CD8-positive, alpha-beta memory T cell (primary cell): ENCODE measurements at regions not wholly inside any gene's neighbourhood (a gene's known extent, or its start where the extent isn't known, plus 50 kb on each side); places are given as distances from the start of the nearest gene placed in this dataset.

ENCODE experiments used
- CTCF ChIA-PET: fragments of 350-600 bp; sonication (Branson Sonifier 250); formaldehyde crosslinking; loops from one replicate; lab custom pipeline; 2021; ENCODE audit warnings: antibody characterized with exemption; lab: Charles Lee
- POLR2A ChIA-PET: fragments of 350-600 bp; sonication (Branson Sonifier 250); formaldehyde crosslinking; loops from one replicate; lab custom pipeline; 2021; ENCODE audit warnings: antibody characterized with exemption; lab: Charles Lee
- DNase-seq, 5 donors: peaks; one replicate each; pipeline versions ENCODE4 v3.0.0 to v3.0.0-alpha.2; 2020 to 2022; ENCODE audit warnings: mixed read lengths in 1 of 5
- H3K27ac ChIP-seq: one replicate; pipeline ENCODE4 v1.7.0; 2013; ENCODE audit warnings: low read depth, mild to moderate bottlenecking, low read length, moderate library complexity
- H3K27me3 ChIP-seq: 2 replicates; pipeline ENCODE4 v1.7.0; 2013; ENCODE audit warnings: low read length, mild to moderate bottlenecking; ENCODE audit not compliant: insufficient read depth, poor library complexity, severe bottlenecking
- H3K36me3 ChIP-seq: 2 replicates; pipeline ENCODE4 v1.7.0; 2013; ENCODE audit warnings: mild to moderate bottlenecking, low read length, moderate library complexity; ENCODE audit not compliant: insufficient read depth
- H3K4me1 ChIP-seq: 2 replicates; pipeline ENCODE4 v1.7.0; 2013; ENCODE audit warnings: mild to moderate bottlenecking, low read length, moderate library complexity; ENCODE audit not compliant: insufficient read depth
- H3K4me3 ChIP-seq: 2 replicates; pipeline ENCODE4 v1.7.0; 2013; ENCODE audit warnings: mild to moderate bottlenecking, low read length
- H3K9me3 ChIP-seq: 2 replicates; pipeline ENCODE4 v1.7.0; 2013; ENCODE audit warnings: mild to moderate bottlenecking, low read length
- H3K27ac Mint-ChIP-seq, 8 donors: one replicate each; pipeline ENCODE4 v1.8.0; 2020 to 2021; ENCODE audit warnings: mixed read lengths in 8 of 8, mild to moderate bottlenecking in 6 of 8, inconsistent platforms in 3 of 8, moderate library complexity in 3 of 8
- H3K27me3 Mint-ChIP-seq, 2 donors: one replicate each; pipeline ENCODE4 v1.8.0; 2020 to 2021; ENCODE audit warnings: mixed read lengths in 2 of 2, mild to moderate bottlenecking in 1 of 2, moderate library complexity in 1 of 2
- H3K36me3 Mint-ChIP-seq, 3 donors: one replicate each; pipeline ENCODE4 v1.8.0; 2020 to 2021; ENCODE audit warnings: mixed read lengths in 3 of 3, inconsistent platforms in 1 of 3, mild to moderate bottlenecking in 1 of 3
- H3K4me1 Mint-ChIP-seq, 3 donors: one replicate each; pipeline ENCODE4 v1.8.0; 2020 to 2021; ENCODE audit warnings: mixed read lengths in 3 of 3, inconsistent platforms in 1 of 3, mild to moderate bottlenecking in 1 of 3
- H3K4me3 Mint-ChIP-seq, 7 donors: one replicate each; pipeline ENCODE4 v1.8.0; 2020 to 2021; ENCODE audit warnings: mixed read lengths in 7 of 7, mild to moderate bottlenecking in 6 of 7, moderate library complexity in 4 of 7, inconsistent platforms in 2 of 7
- H3K9me3 Mint-ChIP-seq, 5 donors: one replicate each; pipeline ENCODE4 v1.8.0; 2020 to 2022; ENCODE audit warnings: mixed read lengths in 5 of 5, mild to moderate bottlenecking in 3 of 5, moderate library complexity in 2 of 5, inconsistent platforms in 1 of 5

- Histone ChIP-seq H3K27ac (no peak overlapping the region), H3K27me3 (no peaks in the 10 kb centered on the region), H3K4me3 (no peak overlapping the region), H3K36me3 (no peaks in the 10 kb centered on the region), H3K4me1 (no peaks in the 10 kb centered on the region), H3K9me3 (no peaks in the 10 kb centered on the region)
- no peak for DNase-seq
- no peaks in the 10 kb centered on the region for H3K9me3 Mint-ChIP-seq
- ChIA-PET POLR2A (no interaction called here), CTCF (no interaction called here)
- no peak overlapping the region for H3K4me3 Mint-ChIP-seq
- no peak overlapping the region for H3K27ac Mint-ChIP-seq
- no peaks in the 10 kb centered on the region for H3K4me1 Mint-ChIP-seq
- peaks cover 0 to 5% of the 10 kb centered on the region in 2 donors for H3K27me3 Mint-ChIP-seq
- H3K36me3 Mint-ChIP-seq = no peaks in the 10 kb centered on the region
Measured at GRCh38 chr6:140567466-140567865, 1193.0 kb upstream of the CITED2 start.

GRCh38 chr6:140566781-140567277, 1192.4 kb upstream of the CITED2 start:
- Histone ChIP-seq H3K36me3 (no peaks in the 10 kb centered on the region), H3K27me3 (no peaks in the 10 kb centered on the region), H3K4me3 (no peak overlapping the region), H3K9me3 (no peaks in the 10 kb centered on the region), H3K27ac (no peak overlapping the region), H3K4me1 (no peaks in the 10 kb centered on the region)
- no peak overlapping the region for H3K4me3 Mint-ChIP-seq
- H3K27ac Mint-ChIP-seq = no peak overlapping the region
- peaks cover 0 to 5% of the 10 kb centered on the region in 2 donors for H3K27me3 Mint-ChIP-seq
- ChIA-PET POLR2A (no interaction called here), CTCF (no interaction called here)
- H3K36me3 Mint-ChIP-seq = no peaks in the 10 kb centered on the region
- H3K4me1 Mint-ChIP-seq = no peaks in the 10 kb centered on the region
- no peak for DNase-seq
- no peaks in the 10 kb centered on the region for H3K9me3 Mint-ChIP-seq

GRCh38 chr6:140563728-140564127, 1189.3 kb upstream of the CITED2 start:
- POLR2A ChIA-PET = no interaction called here
- CTCF ChIA-PET = no interaction called here
- DNase-seq = no peak

GRCh38 chr6:140561701-140562100, 1187.3 kb upstream of the CITED2 start:
- ChIA-PET POLR2A (no interaction called here), CTCF (no interaction called here)
- no peaks in the 10 kb centered on the region for H3K27me3 ChIP-seq
- Mint-ChIP-seq H3K9me3 (no peaks in the 10 kb centered on the region), H3K27ac (no peak overlapping the region), H3K27me3 (no peaks in the 10 kb centered on the region), H3K36me3 (peaks cover 0 to 3% (median 0%) of the 10 kb centered on the region in 3 donors), H3K4me1 (no peaks in the 10 kb centered on the region), H3K4me3 (no peak overlapping the region)
- H3K36me3 ChIP-seq = no peaks in the 10 kb centered on the region
- H3K4me3 ChIP-seq = no peak overlapping the region
- H3K4me1 ChIP-seq = no peaks in the 10 kb centered on the region
- no peaks in the 10 kb centered on the region for H3K9me3 ChIP-seq
- no peak overlapping the region for H3K27ac ChIP-seq
- DNase-seq = no peak

More at GRCh38 chr6:140563728-140564127, 1189.3 kb upstream of the CITED2 start:
- Mint-ChIP-seq H3K4me1 (no peaks in the 10 kb centered on the region), H3K4me3 (no peak overlapping the region), H3K27ac (no peak overlapping the region), H3K9me3 (no peaks in the 10 kb centered on the region), H3K36me3 (no peaks in the 10 kb centered on the region), H3K27me3 (no peaks in the 10 kb centered on the region)
- Histone ChIP-seq H3K9me3 (no peaks in the 10 kb centered on the region), H3K4me1 (no peaks in the 10 kb centered on the region), H3K27ac (no peak overlapping the region), H3K36me3 (no peaks in the 10 kb centered on the region), H3K27me3 (no peaks in the 10 kb centered on the region), H3K4me3 (no peak overlapping the region)

GRCh38 chr6:140560671-140561070, 1186.2 kb upstream of the CITED2 start:
- no peaks in the 10 kb centered on the region for H3K27me3 ChIP-seq

GRCh38 chr6:140559458-140559857, 1185.0 kb upstream of the CITED2 start:
- H3K4me3 ChIP-seq = no peak overlapping the region
- CTCF ChIA-PET = no interaction called here
- no peaks in the 10 kb centered on the region for H3K27me3 ChIP-seq
- no peak for DNase-seq
- no peaks in the 10 kb centered on the region for H3K9me3 ChIP-seq
- Mint-ChIP-seq H3K27ac (no peak overlapping the region), H3K4me3 (no peak overlapping the region), H3K9me3 (no peaks in the 10 kb centered on the region), H3K4me1 (no peaks in the 10 kb centered on the region), H3K36me3 (peaks cover 0 to 3% (median 0%) of the 10 kb centered on the region in 3 donors), H3K27me3 (no peaks in the 10 kb centered on the region)
- no peak overlapping the region for H3K27ac ChIP-seq
- POLR2A ChIA-PET = no interaction called here
- no peaks in the 10 kb centered on the region for H3K4me1 ChIP-seq
- H3K36me3 ChIP-seq = no peaks in the 10 kb centered on the region

More at GRCh38 chr6:140560671-140561070, 1186.2 kb upstream of the CITED2 start:
- H3K36me3 ChIP-seq = no peaks in the 10 kb centered on the region
- H3K4me3 Mint-ChIP-seq = no peak overlapping the region
- peaks cover 0 to 3% (median 0%) of the 10 kb centered on the region in 3 donors for H3K36me3 Mint-ChIP-seq
- H3K4me1 ChIP-seq = no peaks in the 10 kb centered on the region
- POLR2A ChIA-PET = no interaction called here
- CTCF ChIA-PET = no interaction called here
- no peak overlapping the region for H3K4me3 ChIP-seq
- DNase-seq = no peak
- no peak overlapping the region for H3K27ac Mint-ChIP-seq
- H3K9me3 Mint-ChIP-seq = no peaks in the 10 kb centered on the region
- H3K27me3 Mint-ChIP-seq = no peaks in the 10 kb centered on the region
- no peaks in the 10 kb centered on the region for H3K9me3 ChIP-seq
- H3K27ac ChIP-seq = no peak overlapping the region
- no peaks in the 10 kb centered on the region for H3K4me1 Mint-ChIP-seq

GRCh38 chr6:140554421-140554820, 1180.0 kb upstream of the CITED2 start:
- Histone ChIP-seq H3K27ac (no peak overlapping the region), H3K27me3 (no peaks in the 10 kb centered on the region), H3K36me3 (no peaks in the 10 kb centered on the region), H3K4me1 (no peaks in the 10 kb centered on the region), H3K4me3 (no peak overlapping the region), H3K9me3 (no peaks in the 10 kb centered on the region)
- DNase-seq = no peak
- H3K36me3 Mint-ChIP-seq = peaks cover 0 to 3% (median 0%) of the 10 kb centered on the region in 3 donors
- H3K4me3 Mint-ChIP-seq = no peak overlapping the region
- POLR2A ChIA-PET = no interaction called here
- no peaks in the 10 kb centered on the region for H3K4me1 Mint-ChIP-seq
- no peak overlapping the region for H3K27ac Mint-ChIP-seq
- CTCF ChIA-PET = no interaction called here
- no peaks in the 10 kb centered on the region for H3K27me3 Mint-ChIP-seq
- no peaks in the 10 kb centered on the region for H3K9me3 Mint-ChIP-seq

GRCh38 chr6:140548366-140548765, 1173.9 kb upstream of the CITED2 start:
- no peak overlapping the region for H3K4me3 Mint-ChIP-seq
- ChIA-PET POLR2A (no interaction called here), CTCF (no interaction called here)
- H3K9me3 Mint-ChIP-seq = no peaks in the 10 kb centered on the region
- Histone ChIP-seq H3K4me3 (no peak overlapping the region), H3K9me3 (no peaks in the 10 kb centered on the region), H3K27ac (no peak overlapping the region), H3K36me3 (no peaks in the 10 kb centered on the region), H3K27me3 (no peaks in the 10 kb centered on the region), H3K4me1 (no peaks in the 10 kb centered on the region)
- peaks cover 0 to 1% of the 10 kb centered on the region in 2 donors for H3K27me3 Mint-ChIP-seq
- no peak for DNase-seq
- no peaks in the 10 kb centered on the region for H3K4me1 Mint-ChIP-seq
- no peaks in the 10 kb centered on the region for H3K36me3 Mint-ChIP-seq
- H3K27ac Mint-ChIP-seq = no peak overlapping the region

GRCh38 chr6:140546640-140547039, 1172.2 kb upstream of the CITED2 start:
- Mint-ChIP-seq H3K4me3 (no peak overlapping the region), H3K27ac (no peak overlapping the region), H3K9me3 (no peaks in the 10 kb centered on the region), H3K27me3 (peaks cover 0 to 1% of the 10 kb centered on the region in 2 donors), H3K36me3 (no peaks in the 10 kb centered on the region), H3K4me1 (no peaks in the 10 kb centered on the region)
- Histone ChIP-seq H3K36me3 (no peaks in the 10 kb centered on the region), H3K9me3 (no peaks in the 10 kb centered on the region), H3K4me3 (no peak overlapping the region), H3K27me3 (no peaks in the 10 kb centered on the region), H3K27ac (no peak overlapping the region), H3K4me1 (no peaks in the 10 kb centered on the region)
- ChIA-PET CTCF (no interaction called here), POLR2A (no interaction called here)
- DNase-seq = no peak
